T-cell (primary cell): ENCODE measurements at regions not wholly inside any gene's neighbourhood (a gene's known extent, or its start where the extent isn't known, plus 50 kb on each side); places are given as distances from the start of the nearest gene placed in this dataset.
"Not testable (repeated sequence)": the region's sequence is repeated elsewhere in the genome, so short reads cannot be mapped to it uniquely, and the experiment has no call there.

ENCODE experiments used
- ATAC-seq, 4 experiments: fragments of 200-7000 bp in 3 of 4; fragments of 150-1000 bp in 1 of 4; cut with Tn5 transposase; replicated peaks in 1 of 4; 1 replicate in 3 of 4; 2 replicates in 1 of 4; pipeline ENCODE4 v1.10.0; 2021; ENCODE audit warnings: moderate library complexity in 3 of 4, mild to moderate bottlenecking in 2 of 4, moderate number of reproducible peaks in 1 of 4
- CTCF ChIA-PET, 2 donors: fragments of 300-600 bp; sonication (Branson Sonifier 250); formaldehyde crosslinking; loops; one replicate each; lab custom pipeline; 2022; ENCODE audit warnings: antibody characterized with exemption in 2 of 2; lab: Charles Lee
- POLR2A ChIA-PET, 2 donors: fragments of 300-600 bp; sonication (Branson Sonifier 250); formaldehyde crosslinking; loops; one replicate each; lab custom pipeline; 2022; ENCODE audit warnings: antibody characterized with exemption in 2 of 2; lab: Charles Lee
- DNase-seq, 35 experiments: peaks; one replicate each; pipeline versions ENCODE4 v3.0.0 to v3.0.0-alpha.2; 2013 to 2023
- H3K27ac ChIP-seq: one replicate; pipeline ENCODE4 v1.5.1; 2013; ENCODE audit warnings: low read length
- H3K27me3 ChIP-seq, 2 experiments: replicated peaks in 1 of 2; 1 replicate in 1 of 2; 2 replicates in 1 of 2; pipeline versions ENCODE4 v1.6.1 to v1.7.0; 2013; ENCODE audit warnings: low read length in 1 of 2, mixed read lengths in 1 of 2; ENCODE audit not compliant: control insufficient read depth in 2 of 2, insufficient read depth in 2 of 2; ENCODE audit errors: extremely low read depth in 1 of 2
- H3K36me3 ChIP-seq, 2 donors: 1 replicate in 1 of 2; 2 replicates in 1 of 2; pipeline versions ENCODE4 v1.6.1 to v1.7.0; 2013; ENCODE audit warnings: low read length in 1 of 2; ENCODE audit not compliant: control insufficient read depth in 2 of 2, insufficient read depth in 1 of 2; ENCODE audit errors: extremely low read depth in 1 of 2
- H3K4me1 ChIP-seq, 2 experiments: 1 replicate in 1 of 2; 2 replicates in 1 of 2; pipeline versions ENCODE4 v1.6.1 to v1.7.0; 2013; ENCODE audit warnings: low read length in 2 of 2, mixed read lengths in 1 of 2; ENCODE audit not compliant: insufficient read depth in 2 of 2, control insufficient read depth in 1 of 2; ENCODE audit errors: extremely low read depth in 1 of 2
- H3K4me3 ChIP-seq, 2 donors: 1 replicate in 1 of 2; 2 replicates in 1 of 2; pipeline versions ENCODE4 v1.5.1 to v1.7.0; 2013; ENCODE audit warnings: mild to moderate bottlenecking in 2 of 2, low read length in 1 of 2, moderate library complexity in 1 of 2; ENCODE audit not compliant: control insufficient read depth in 1 of 2; ENCODE audit errors: extremely low read depth in 1 of 2
- H3K9me3 ChIP-seq: 2 replicates; pipeline ENCODE4 v1.7.0; 2013
- H3K27ac Mint-ChIP-seq, 2 donors: one replicate each; pipeline ENCODE4 v1.8.0; 2020 to 2021; ENCODE audit warnings: mild to moderate bottlenecking in 2 of 2, mixed read lengths in 2 of 2
- H3K27me3 Mint-ChIP-seq, 2 donors: one replicate each; pipeline ENCODE4 v1.8.0; 2021 to 2022; ENCODE audit warnings: mixed read lengths in 2 of 2
- H3K36me3 Mint-ChIP-seq: one replicate; pipeline ENCODE4 v1.8.0; 2021; ENCODE audit warnings: mixed read lengths
- H3K4me1 Mint-ChIP-seq, 3 donors: one replicate each; pipeline ENCODE4 v1.8.0; 2020 to 2022; ENCODE audit warnings: mixed read lengths in 3 of 3, mild to moderate bottlenecking in 1 of 3
- H3K4me3 Mint-ChIP-seq, 3 donors: one replicate each; pipeline ENCODE4 v1.8.0; 2020 to 2022; ENCODE audit warnings: mild to moderate bottlenecking in 3 of 3, mixed read lengths in 3 of 3, moderate library complexity in 3 of 3
- H3K9me3 Mint-ChIP-seq, 3 donors: one replicate each; pipeline ENCODE4 v1.8.0; 2020 to 2022; ENCODE audit warnings: mixed read lengths in 3 of 3
- WGBS: methylation state at CpG from one replicate; pipeline ENCODE4 v1.1.5; 2013; ENCODE audit warnings: missing lambda C conversion rate; ENCODE audit not compliant: insufficient coverage; 5-methylcytosine and 5-hydroxymethylcytosine counted together

GRCh38 chr17:445839-446238 is 93.2 kb upstream of the RPH3AL start, which contains the start of gene RFLNB:
Gene RFLNB (minus strand): TSS chr17:445939.
- H3K27me3 Mint-ChIP-seq, H3K27me3 ChIP-seq, CTCF ChIA-PET, POLR2A ChIA-PET, H3K4me3 ChIP-seq, ATAC-seq, DNase-seq, H3K27ac ChIP-seq, H3K9me3 Mint-ChIP-seq, H3K9me3 ChIP-seq: not testable (repeated sequence)
- H3K27ac Mint-ChIP-seq, result peak within 1 kb of the TSS in 1 of 2 donors; percentile 55
- peaks cover 18 to 52% of the 10 kb centered on the region in 2 donors for H3K36me3 ChIP-seq
- WGBS, result 100% methylated on average over 1 of the region's 12 CpGs
- peaks cover 19% of the 10 kb centered on the region for H3K36me3 Mint-ChIP-seq
- H3K4me3 Mint-ChIP-seq, result peak within 1 kb of the TSS in 1 of 3 donors; percentile 49
- H3K4me1 Mint-ChIP-seq, result peaks cover 19 to 24% (median 19%) of the 10 kb centered on the region in 3 donors
- peaks cover 6 to 18% of the 10 kb centered on the region in 2 experiments for H3K4me1 ChIP-seq

GRCh38 chr17:444879-445454 is 92.4 kb upstream of the RPH3AL start:
- 60% methylated on average over 1 of the region's 7 CpGs for WGBS
- DNase-seq, result no peak
- ATAC-seq, result no peak
- Histone ChIP-seq H3K27me3 (no peaks in the 10 kb centered on the region), H3K4me3 (no peak overlapping the region), H3K36me3 (peaks cover 24 to 52% of the 10 kb centered on the region in 2 donors), H3K9me3 (no peaks in the 10 kb centered on the region), H3K4me1 (peaks cover 6 to 18% of the 10 kb centered on the region in 2 experiments), H3K27ac (no peak overlapping the region)
- no peaks in the 10 kb centered on the region for H3K27me3 Mint-ChIP-seq
- no peak overlapping the region for H3K4me3 Mint-ChIP-seq
- CTCF ChIA-PET, result no interaction called here
- POLR2A ChIA-PET, result no interaction called here
- H3K36me3 Mint-ChIP-seq, result peaks cover 24% of the 10 kb centered on the region
- no peaks in the 10 kb centered on the region for H3K9me3 Mint-ChIP-seq
- H3K27ac Mint-ChIP-seq, result peak overlapping the region in 1 of 2 donors; percentile 28
- peaks cover 19 to 24% (median 19%) of the 10 kb centered on the region in 3 donors for H3K4me1 Mint-ChIP-seq

GRCh38 chr17:443109-443508 is 90.5 kb upstream of the RPH3AL start:
- peaks cover 26% of the 10 kb centered on the region for H3K36me3 Mint-ChIP-seq

GRCh38 chr17:441155-441950 is 88.7 kb upstream of the RPH3AL start:
- ATAC-seq (no peak), DNase-seq (no peak)
- Histone ChIP-seq H3K4me3 (no peak overlapping the region), H3K27ac (no peak overlapping the region), H3K9me3 (peaks cover 4% of the 10 kb centered on the region), H3K36me3 (peaks cover 24 to 48% of the 10 kb centered on the region in 2 donors), H3K4me1 (peaks cover 3 to 5% of the 10 kb centered on the region in 2 experiments), H3K27me3 (no peaks in the 10 kb centered on the region)
- ChIA-PET CTCF (no interaction called here), POLR2A (no interaction called here)
- peaks cover 27% of the 10 kb centered on the region for H3K36me3 Mint-ChIP-seq
- 96% methylated on average over 28 of the region's 41 CpGs for WGBS
- no peak overlapping the region for H3K4me3 Mint-ChIP-seq
- H3K4me1 Mint-ChIP-seq, result peaks cover 2 to 9% (median 2%) of the 10 kb centered on the region in 3 donors
- no peak overlapping the region for H3K27ac Mint-ChIP-seq
- peaks cover 0 to 5% (median 0%) of the 10 kb centered on the region in 3 donors for H3K9me3 Mint-ChIP-seq
- no peaks in the 10 kb centered on the region for H3K27me3 Mint-ChIP-seq

More at GRCh38 chr17:443109-443508, 90.5 kb upstream of the RPH3AL start:
- Histone ChIP-seq H3K4me3 (no peak overlapping the region), H3K9me3 (no peaks in the 10 kb centered on the region), H3K27ac (no peak overlapping the region), H3K27me3 (no peaks in the 10 kb centered on the region), H3K36me3 (peaks cover 24 to 56% of the 10 kb centered on the region in 2 donors), H3K4me1 (peaks cover 6 to 18% of the 10 kb centered on the region in 2 experiments)
- Mint-ChIP-seq H3K4me3 (no peak overlapping the region), H3K9me3 (no peaks in the 10 kb centered on the region), H3K27ac (no peak overlapping the region), H3K4me1 (peaks cover 19 to 24% (median 19%) of the 10 kb centered on the region in 3 donors), H3K27me3 (no peaks in the 10 kb centered on the region)
- 97% methylated on average over 29 of the region's 30 CpGs for WGBS
- ATAC-seq, result no peak
- ChIA-PET POLR2A (no interaction called here), CTCF (no interaction called here)
- no peak for DNase-seq

- no peak overlapping the region for H3K27ac ChIP-seq
- ATAC-seq, result no peak
- CTCF ChIA-PET, result no interaction called here
Measured at GRCh38 chr17:438191-438590, 85.6 kb upstream of the RPH3AL start.

GRCh38 chr17:437545-437944 is 84.9 kb upstream of the RPH3AL start:
- DNase-seq (no peak), ATAC-seq (no peak)
- Histone ChIP-seq H3K36me3 (peaks cover 16 to 21% of the 10 kb centered on the region in 2 donors), H3K27ac (no peak overlapping the region), H3K9me3 (peaks cover 7% of the 10 kb centered on the region), H3K4me1 (no peaks in the 10 kb centered on the region), H3K27me3 (no peaks in the 10 kb centered on the region), H3K4me3 (no peak overlapping the region)
- CTCF ChIA-PET, result no interaction called here
- Mint-ChIP-seq H3K27me3 (no peaks in the 10 kb centered on the region), H3K4me3 (no peak overlapping the region), H3K4me1 (peaks cover 0 to 2% (median 0%) of the 10 kb centered on the region in 3 donors), H3K27ac (no peak overlapping the region), H3K9me3 (peaks cover 5 to 11% (median 5%) of the 10 kb centered on the region in 3 donors), H3K36me3 (peaks cover 23% of the 10 kb centered on the region)
- WGBS, result no CpG with 5 or more reads among the region's 2 CpGs
- POLR2A ChIA-PET, result no interaction called here

More at GRCh38 chr17:438191-438590, 85.6 kb upstream of the RPH3AL start:
- Mint-ChIP-seq H3K36me3 (peaks cover 30% of the 10 kb centered on the region), H3K4me1 (peaks cover 0 to 2% (median 0%) of the 10 kb centered on the region in 3 donors), H3K27me3 (no peaks in the 10 kb centered on the region), H3K27ac (peak overlapping the region in 1 of 2 donors; percentile 48), H3K4me3 (no peak overlapping the region), H3K9me3 (peaks cover 5 to 11% (median 5%) of the 10 kb centered on the region in 3 donors)
- no peaks in the 10 kb centered on the region for H3K27me3 ChIP-seq
- POLR2A ChIA-PET, result no interaction called here
- H3K4me1 ChIP-seq, result no peaks in the 10 kb centered on the region
- H3K36me3 ChIP-seq, result peaks cover 19 to 27% of the 10 kb centered on the region in 2 donors
- no peak overlapping the region for H3K4me3 ChIP-seq
- WGBS, result 87% methylated on average over 3 of the region's 5 CpGs
- no peak for DNase-seq
- H3K9me3 ChIP-seq, result peaks cover 7% of the 10 kb centered on the region
